GM19395 (cell line): ENCODE measurements at regions not wholly inside any gene's neighbourhood (a gene's known extent, or its start where the extent isn't known, plus 50 kb on each side); places are given as distances from the start of the nearest gene placed in this dataset.

Experiments
- ATAC-seq: cut with Tn5 transposase; IDR thresholded peaks from one replicate; pipeline ENCODE4 v1.9.1; 2021; ENCODE audit warnings: mild to moderate bottlenecking, moderate library complexity; ENCODE audit not compliant: unreplicated experiment

DNA sequence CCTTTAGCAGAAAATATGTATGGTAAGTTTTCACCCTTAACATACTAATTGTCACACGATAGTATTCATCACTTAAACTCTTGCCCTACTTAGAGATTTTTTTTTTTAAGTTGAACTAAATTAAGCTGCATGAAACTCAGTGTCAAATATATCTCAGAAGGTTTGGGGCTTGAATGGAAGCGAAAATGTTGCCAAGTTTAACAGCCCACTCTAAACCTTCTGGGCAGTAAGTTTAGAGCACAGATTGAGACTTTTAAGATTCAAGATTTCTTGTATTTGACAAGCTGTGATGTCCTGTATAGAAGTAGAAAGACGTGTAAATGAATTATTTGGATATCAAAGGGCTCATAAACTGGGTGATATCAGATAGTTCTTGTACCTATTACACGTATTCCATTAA, 287.3 kb upstream of the FLRT2 start:
- ATAC-seq: no peak

DNA sequence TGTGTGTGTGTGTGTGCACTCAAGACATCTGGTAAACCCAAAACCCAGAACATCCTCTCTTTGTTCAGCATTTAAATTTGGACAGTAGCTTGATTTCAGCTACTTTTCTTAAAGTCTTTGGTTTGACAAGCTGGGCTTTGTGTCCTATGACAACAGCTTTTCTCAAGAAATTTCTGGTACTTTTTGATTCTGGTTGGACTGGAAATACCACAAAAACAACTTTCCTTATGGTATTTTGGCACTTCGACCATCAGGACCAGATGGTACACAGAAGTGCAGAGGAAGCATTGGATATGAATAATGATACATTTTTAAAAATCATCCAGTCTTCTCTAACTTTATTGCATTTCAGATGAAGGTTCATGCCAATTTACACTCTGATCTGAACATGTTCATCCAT, 286.6 kb upstream of the FLRT2 start:
- ATAC-seq: no peak

GRCh38 chr14:85247071-85247470, 282.9 kb upstream of the FLRT2 start:
- ATAC-seq: no peak

GRCh38 chr14:85248881-85249635, 280.9 kb upstream of the FLRT2 start:
- no peak for ATAC-seq

DNA sequence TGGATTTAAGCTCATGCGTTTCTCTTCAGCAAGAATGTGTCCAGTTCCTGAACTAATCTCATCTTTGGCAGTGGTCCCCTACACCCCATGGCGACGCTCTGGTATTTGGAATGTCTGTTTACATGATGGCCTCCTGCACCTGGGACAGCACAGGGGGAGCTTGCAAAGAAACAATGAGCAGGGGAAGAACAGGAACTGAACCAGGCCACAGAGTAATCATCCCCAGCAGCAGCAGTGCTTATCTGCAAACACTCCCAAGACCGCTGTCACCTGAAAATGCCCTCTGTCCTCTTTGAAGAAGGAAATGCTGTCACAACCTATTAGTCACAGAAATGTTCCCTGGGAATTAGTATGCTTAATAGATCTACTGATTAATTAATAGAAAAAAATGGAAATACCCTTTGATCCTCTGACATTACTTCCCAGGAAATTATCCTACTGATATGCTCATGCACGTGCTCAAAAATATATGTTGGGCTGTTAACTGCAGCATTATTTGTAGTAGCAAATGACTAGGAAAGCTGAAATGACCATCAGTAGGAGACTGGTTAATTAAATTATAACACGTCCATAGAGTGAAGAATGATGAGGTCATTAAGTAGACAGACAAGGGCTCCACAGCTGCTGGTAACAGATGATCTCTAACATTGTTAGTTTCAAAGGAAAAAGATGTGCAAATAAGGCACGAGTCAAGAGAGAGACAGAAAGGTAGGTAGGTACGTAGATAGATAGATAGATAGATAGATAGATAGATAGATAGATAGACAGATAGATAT, 279.3 kb upstream of the FLRT2 start:
- no peak for ATAC-seq

GRCh38 chr14:85252011-85252410, 277.9 kb upstream of the FLRT2 start:
- ATAC-seq: no peak

DNA sequence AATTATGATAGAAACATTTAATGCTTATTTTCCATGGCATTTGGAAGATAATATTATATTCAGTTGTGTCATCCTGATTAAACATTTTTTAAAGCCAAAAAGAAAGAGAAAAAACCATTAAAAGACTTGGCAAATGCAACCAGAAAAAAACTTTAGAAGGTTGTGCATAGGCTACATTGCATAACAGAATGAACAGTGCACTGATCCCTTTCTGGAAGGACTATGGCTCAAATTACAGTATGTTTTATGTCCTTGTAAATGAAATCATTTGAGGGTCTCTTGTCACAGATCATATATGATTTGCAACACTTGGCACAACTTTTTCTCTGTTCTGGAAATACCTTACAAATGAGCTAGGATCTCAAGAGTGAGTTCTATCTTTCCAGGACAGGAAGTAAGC, 275.2 kb upstream of the FLRT2 start:
- no peak for ATAC-seq

- ATAC-seq: no peak
These were observed 272.7 kb upstream of the FLRT2 start for GRCh38 chr14:85257287-85257686.

- no peak for ATAC-seq
These were observed 265.8 kb upstream of the FLRT2 start for GRCh38 chr14:85263916-85264675.

DNA sequence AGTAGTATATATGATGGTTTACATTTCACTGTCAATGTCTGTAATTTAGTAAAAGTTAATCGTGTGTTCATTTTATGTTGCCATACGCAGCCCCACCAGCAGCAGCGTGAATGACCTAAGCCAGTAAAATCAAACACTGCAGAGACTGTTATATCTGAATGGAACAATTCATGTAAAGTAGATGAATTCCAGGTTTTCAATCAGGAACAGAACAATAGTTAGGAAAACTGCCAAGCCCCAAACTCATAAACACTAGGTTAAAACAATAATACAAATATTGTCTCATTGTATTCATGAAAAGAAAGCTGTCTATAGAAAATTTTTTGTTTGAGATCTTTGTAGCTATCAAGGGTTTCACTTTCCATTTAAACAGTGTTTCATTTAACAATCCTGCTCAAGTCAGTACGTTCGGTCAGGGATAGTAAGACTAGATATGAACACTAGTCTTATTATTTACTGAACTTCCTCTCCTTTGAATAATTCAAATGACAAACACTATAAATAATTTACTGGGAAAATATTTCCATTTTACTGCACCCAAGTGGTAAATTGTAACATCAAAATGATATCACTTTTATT, 256.8 kb upstream of the FLRT2 start:
- ATAC-seq: no peak

DNA sequence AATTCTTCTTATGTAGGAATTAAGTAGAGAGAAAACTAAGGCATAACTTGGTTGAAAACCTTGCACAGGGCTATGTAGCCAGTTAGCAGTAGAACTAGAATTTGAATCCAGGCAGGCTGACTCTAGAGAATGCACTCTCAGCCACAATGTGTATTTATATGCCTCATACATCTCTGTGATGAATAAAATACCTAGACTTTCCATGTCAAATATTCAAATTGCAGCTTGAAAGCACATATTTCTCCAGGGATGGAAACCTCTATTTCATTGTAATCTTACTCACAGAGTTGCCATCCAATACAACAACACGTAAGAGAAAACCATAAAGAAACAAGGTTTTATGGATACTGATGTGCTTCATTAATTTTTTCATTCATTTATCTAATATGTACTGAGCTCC, 256.0 kb upstream of the FLRT2 start:
- no peak for ATAC-seq

DNA sequence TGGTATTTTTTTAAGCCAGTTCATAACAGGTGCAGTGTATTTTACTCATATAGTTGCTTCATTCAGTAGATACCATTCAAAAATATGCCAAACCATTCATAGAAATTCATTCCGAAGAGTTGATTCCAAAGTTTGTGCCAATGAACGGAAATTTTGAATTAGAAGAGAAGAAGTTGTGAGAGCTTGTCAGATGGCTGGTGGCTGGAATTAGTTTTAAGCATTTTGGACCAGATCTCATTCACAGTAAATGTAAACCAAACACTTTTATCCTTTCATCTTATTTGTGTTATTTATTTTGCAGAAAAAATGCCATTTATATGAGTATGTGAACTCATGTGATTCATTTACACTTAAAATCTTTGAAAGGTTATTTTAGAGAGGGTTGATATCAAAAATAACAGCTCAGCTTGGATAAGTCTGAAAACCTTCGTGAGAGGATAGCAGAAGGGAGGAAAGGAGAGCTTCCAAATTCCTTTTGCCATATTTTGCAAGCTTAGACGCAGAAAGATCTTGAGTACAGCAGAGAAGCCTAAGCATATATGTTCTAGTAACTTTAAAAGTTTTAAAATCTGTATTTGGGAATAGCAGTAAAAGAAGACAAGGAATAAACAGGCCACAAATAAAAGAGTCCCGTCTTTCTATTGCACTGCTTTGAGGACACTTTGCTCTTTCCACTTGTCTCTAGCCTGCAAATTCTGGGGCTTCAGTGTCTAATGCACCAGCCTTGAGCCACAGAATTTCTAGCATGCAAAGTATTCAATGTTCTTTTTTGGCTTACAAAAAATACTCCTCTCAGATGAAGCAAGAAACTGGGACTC, 253.6 kb upstream of the FLRT2 start:
- no peak for ATAC-seq

- no peak for ATAC-seq
These were observed 253.0 kb upstream of the FLRT2 start for GRCh38 chr14:85276979-85277228.

DNA sequence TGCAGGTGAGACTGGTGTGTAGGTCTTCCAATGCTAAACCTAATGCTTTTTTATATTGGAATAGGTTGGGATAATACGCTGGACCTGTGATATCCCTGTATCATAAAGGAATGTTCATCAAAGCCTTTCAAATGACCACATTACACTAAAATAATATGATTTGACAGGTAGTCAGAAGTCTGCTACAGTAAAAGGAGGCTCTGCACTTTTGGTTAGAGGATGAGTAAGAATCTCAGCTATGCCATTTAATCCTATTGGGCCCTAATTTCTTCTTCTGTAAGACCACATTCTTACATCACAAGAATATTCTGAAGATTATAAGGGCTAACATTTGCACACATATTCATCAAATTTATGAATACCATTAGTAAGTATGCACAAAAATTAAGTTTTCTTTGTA, 250.5 kb upstream of the FLRT2 start:
- ATAC-seq: no peak

GRCh38 chr14:85280074-85280473, 249.9 kb upstream of the FLRT2 start:
- no peak for ATAC-seq

- no peak for ATAC-seq
These were observed 248.0 kb upstream of the FLRT2 start for GRCh38 chr14:85281921-85282320.

- no peak for ATAC-seq
These were observed 241.9 kb upstream of the FLRT2 start for GRCh38 chr14:85288041-85288440.

DNA sequence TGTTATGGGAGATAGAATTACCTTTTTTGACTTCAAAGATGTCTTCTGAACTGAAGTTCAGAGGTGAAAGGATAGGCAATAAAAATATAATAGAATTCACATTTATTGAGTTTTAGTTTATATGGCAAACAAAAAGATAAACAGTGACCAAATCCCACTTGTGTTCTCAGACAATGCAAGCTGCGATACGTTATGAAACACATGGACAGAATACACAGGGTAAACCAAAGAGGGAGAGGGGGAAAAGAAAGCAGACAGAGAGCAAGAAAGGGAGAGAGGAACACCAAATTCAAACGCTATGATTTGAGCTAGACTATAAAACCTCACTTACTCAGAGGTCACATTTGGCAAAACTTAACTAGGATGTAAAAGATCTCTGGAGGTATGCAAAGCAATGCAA, 238.2 kb upstream of the FLRT2 start:
- ATAC-seq: no peak

DNA sequence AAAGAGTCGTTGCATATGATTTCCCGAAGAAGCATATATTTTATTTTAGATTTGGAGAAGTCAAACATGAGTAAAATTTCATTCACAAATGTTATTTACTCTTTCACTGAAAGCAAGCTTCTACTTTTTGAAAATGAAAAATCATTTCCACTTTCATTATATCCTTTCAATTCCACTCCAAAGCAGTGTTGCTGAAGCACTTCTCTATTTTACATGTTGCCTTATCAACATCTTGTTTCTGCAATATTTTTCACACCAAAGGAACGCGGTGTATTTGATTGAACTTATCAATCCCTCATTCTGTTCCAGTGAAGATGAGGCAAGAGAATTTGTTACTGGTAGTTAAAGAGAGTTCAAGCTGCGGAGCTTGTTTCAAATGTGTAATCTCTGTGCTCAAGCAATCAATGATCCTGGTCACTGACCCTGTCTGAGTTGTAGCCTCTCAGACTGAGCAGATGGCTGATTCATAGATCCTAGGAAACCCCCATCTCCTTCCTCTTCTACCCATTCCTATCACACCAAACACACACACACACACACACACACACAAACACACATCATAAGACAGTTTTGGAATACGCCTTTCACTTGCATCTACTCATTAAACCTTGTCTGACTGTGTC, 236.2 kb upstream of the FLRT2 start:
- ATAC-seq: no peak

DNA sequence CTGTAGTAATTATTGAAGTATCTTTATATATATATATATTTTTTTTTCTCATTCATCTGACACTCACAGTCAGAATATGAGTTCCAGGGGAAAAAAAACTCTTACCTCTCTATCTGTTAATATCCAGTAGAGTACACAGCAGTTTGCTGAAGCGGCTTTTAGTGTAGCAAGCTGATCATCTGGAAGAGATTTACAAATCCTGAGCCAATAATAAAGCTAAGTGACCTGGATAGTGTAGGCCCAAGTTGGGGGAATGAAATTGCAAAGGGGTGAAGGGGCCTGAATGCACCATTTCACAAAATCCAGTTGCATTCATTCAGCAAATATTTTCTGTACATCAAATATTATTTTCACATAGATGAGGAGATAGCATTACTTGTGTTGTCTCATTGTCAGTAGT, 234.6 kb upstream of the FLRT2 start:
- no peak for ATAC-seq
